DMS 273 (cell line): ENCODE measurements at regions not wholly inside any gene's neighbourhood (a gene's known extent, or its start where the extent isn't known, plus 50 kb on each side); places are given as distances from the start of the nearest gene placed in this dataset.
A peak's percentile ranks its signal among the peaks of the same experiment; 100 is the strongest.
"Not testable (repeated sequence)": the region's sequence is repeated elsewhere in the genome, so short reads cannot be mapped to it uniquely, and the experiment has no call there.

Experiments
- DNase-seq: peaks from one replicate; lab custom pipeline; 2025; ENCODE audit not compliant: unreplicated experiment; lab: John Stamatoyannopoulos, UW

DNA sequence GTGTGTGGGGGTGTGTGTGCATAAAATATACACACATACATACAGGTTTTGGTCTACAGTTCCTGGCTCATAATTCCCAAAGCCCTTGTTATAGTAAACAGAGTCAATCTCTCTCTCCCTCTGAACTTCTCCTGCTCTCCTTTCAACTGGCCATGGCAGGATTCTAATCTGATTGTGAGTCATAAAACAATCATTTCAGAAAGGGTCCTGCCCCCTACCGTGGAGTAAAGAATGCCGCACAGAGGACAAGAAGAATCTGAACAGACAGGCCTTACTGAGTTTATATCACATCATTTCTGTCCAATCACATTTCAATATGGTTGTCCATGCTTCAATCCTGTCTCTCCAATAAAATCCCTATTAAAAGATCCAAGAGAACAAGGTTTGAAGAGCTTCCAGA lies 416.9 kb downstream of the FRK start:
- DNase-seq: peak; percentile 5

- no peak for DNase-seq
Observed at GRCh38 chr6:115634887-115635286, 425.8 kb downstream of the FRK start.

DNA sequence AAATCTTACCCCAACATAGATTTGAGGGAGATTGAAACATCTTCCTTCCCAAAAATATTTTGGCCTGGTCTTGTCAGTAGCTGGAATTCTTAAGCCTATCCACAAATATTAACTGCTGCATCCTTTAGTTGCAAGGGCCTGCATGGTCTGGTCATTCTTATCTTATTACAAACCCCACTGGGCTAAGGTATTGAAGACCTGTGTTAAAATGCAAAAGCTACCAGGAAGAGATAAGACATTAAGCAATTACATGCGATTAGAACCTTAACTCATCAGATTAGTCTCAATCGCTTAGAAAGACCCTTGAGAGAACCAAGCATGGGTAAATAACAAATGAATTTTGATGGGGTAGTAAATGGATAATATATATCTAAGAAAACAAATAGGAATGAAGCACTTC lies 426.6 kb downstream of the FRK start:
- no peak for DNase-seq

GRCh38 chr6:115631028-115631427 lies 429.7 kb downstream of the FRK start:
- no peak for DNase-seq

DNA sequence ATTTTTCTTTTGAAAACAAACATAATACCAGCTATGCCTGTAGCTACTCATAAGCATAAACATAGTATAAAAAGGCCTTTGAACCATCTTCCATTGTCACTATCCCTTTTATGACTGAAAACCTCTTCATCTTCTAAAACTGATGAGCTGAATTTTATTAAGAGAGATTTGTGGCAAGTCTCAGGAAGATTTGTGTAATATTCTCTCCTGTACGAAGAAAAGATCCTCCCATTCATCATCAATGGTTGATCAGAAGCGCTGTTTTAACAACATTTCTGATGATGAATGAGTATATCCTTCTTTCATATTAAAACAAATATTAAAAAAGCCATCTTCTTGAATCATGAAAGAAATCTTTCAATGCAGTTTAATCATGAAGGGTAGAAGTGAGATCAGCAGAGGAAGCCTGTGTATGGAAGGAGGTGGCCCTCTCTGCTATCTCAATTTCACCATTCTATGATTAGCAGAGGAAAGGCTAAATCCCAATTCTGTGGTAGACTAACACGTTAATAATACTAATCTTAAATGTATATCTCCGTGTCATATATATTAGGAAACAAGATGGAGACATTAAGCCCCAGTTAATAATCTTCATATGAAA lies 430.2 kb downstream of the FRK start:
- no peak for DNase-seq

- no peak for DNase-seq
Observed at GRCh38 chr6:115629415-115629814, 431.3 kb downstream of the FRK start.

- DNase-seq: no peak
Observed at GRCh38 chr6:115618256-115618655, 442.4 kb downstream of the FRK start.

GRCh38 chr6:115617031-115617430 lies 443.7 kb downstream of the FRK start:
- DNase-seq: no peak

GRCh38 chr6:115613488-115613887 lies 447.2 kb downstream of the FRK start:
- no peak for DNase-seq

- no peak for DNase-seq
Observed at GRCh38 chr6:115612796-115613479, 447.8 kb downstream of the FRK start.

GRCh38 chr6:115612216-115612615 lies 448.5 kb downstream of the FRK start:
- no peak for DNase-seq

DNA sequence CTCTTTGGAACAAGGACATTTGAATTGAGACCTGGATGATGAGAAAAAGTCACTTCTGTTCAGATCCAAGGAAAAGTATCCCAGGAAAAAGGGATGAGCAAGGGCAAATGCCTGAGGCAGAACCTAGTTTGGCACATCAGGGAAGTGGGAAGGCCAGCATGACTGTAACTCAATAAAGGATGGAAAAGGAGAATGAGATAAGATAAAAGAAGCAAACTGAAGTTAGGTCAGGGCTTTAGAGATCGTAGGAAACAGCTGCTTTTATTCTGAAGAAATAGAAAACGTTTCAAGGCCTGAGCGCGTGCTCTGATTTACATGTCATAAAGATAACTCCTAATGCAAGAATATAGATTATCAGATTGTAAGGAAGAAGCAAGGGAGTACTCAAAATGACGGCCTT lies 450.0 kb downstream of the FRK start:
- DNase-seq: no peak

GRCh38 chr6:115609111-115609510 lies 451.6 kb downstream of the FRK start:
- DNase-seq: no peak

GRCh38 chr6:115602466-115602865 lies 458.2 kb downstream of the FRK start:
- DNase-seq: no peak

DNA sequence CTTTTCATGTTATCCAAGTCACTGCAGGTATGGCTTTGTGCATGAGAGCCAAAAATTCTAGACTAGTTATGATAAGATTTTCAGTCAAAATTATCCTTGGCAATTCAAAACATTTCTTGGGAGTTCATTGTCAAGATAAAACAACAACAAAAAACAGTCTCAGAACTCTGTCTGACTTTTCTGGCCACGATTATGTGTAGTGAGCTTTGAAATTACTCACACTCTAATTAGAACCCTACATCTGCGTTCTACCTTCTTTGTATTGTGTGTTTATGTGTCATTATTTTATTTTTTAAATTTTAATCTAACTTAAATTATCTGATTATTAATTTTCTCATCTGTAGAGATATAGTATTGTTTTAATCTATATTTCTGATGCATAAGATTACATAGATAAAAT lies 459.2 kb downstream of the FRK start:
- no peak for DNase-seq

GRCh38 chr6:115601064-115601463 lies 459.6 kb downstream of the FRK start:
- DNase-seq: no peak

DNA sequence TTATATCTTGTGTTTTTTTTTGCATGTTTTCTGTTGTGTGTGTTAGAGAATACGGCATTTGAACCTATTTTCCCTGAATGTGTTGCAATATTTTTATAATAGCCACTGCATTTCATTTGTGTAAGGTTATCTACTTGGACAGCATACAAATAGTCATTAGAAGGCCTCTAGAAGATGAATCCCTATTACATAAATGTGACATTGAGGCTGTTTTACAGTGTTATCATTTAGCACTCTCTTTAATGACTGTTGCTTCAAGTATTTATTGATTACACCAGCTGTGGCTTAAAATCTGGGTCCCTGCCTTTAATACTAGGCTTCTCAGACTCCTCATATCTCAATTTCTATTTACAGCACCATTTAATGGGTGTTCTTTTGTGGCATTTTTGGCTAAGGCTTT lies 465.8 kb downstream of the FRK start:
- DNase-seq: no peak

- no peak for DNase-seq
Observed at GRCh38 chr6:115592025-115592424, 468.7 kb downstream of the FRK start.

- DNase-seq: not testable (repeated sequence)
Observed at GRCh38 chr6:115589072-115589471, 471.6 kb downstream of the FRK start.

DNA sequence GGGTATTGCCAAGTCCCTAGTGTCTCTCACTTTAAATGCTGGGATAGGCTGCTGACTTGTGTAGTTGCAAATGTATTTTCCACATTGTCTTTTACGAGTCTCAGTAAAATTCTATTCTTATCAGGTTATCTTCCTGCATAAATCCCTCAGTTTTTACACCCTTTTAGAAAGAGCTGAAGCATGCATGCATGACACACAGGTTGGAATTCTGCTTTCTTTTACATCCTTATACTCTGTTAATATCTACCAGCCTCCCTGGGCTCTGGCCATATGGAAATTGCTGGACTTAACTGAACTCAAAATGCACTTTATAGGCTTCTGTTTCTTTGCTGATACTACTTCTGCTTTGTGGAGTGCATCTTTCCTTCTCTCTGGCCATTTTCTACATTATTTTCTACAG lies 477.4 kb downstream of the FRK start:
- no peak for DNase-seq

DNA sequence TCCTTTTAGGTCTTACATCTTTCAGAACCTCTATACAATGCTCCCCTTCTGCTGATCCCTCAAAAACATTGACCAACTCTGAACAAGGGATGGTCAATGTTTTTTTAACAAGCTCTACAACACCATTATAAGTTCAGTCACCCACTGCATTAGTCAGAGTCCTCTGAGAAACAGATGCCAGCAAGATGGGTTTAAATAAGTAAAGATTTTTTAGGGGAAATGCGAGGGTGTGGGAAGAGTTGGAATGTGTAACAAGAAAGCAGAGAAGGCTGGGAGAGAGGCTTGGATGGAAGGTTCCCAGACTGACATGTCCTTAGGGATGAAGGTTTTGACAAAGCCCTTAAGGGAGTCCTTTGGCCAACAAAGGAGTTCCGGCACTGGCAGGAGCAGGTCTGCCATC lies 478.3 kb downstream of the FRK start:
- DNase-seq: no peak

- DNase-seq: not testable (repeated sequence)
Observed at GRCh38 chr6:115579565-115579964, 481.1 kb downstream of the FRK start.

DNA sequence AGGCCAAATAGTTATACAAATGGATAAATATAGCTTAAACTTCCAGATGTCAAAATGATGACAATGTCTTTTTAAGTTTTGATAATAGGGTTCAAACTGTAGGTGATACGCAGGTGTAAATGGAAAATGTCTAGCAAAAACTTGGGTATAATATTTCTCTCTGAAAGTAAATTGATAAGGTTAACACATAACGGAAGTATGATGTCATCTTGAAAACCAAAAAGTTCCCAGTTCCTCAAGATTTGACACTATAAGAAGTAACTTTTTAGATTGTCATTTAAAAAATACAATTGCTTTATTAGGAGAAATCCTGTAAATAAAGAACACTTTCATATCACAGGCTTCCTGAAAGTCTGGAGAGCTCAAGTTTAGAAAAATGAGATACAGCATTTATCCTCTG lies 483.4 kb downstream of the FRK start:
- DNase-seq: no peak
